ENCODE measurements at regions not wholly inside any gene's neighbourhood (a gene's known extent, or its start where the extent isn't known, plus 50 kb on each side); places are given as distances from the start of the nearest gene placed in this dataset.

DNA sequence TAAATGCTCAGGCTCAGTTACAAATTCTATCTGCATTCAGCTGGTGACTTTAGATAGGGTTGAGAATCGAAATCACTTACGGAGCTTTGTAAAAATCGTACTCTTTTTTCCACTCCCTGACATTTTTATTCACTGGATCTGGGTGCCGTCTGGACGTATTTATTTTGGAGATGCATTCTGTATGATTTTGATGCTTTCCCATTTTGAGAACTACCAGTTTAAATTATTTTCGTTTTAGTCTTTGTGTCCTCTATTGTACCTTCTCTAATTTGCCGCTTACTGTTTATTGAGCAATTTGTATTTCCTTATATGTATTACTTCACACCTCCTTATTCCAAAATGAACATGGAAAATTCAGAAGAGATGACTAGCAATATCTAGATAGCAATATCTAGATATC, 96.2 kb downstream of the FASLG start:
- no peak overlapping the region for H3K9ac ChIP-seq (ENCODE audit: low read length)
- no TSS peak for BruUV-seq (replicated peaks)
- no peaks in the 10 kb centered on the region for H3K79me2 ChIP-seq (ENCODE audit: insufficient read depth, low read length)
- RAD21 ChIA-PET (ENCODE audit: low non-redundant PET in 1 of 2, low total read pairs in 2 of 2, uncharacterized antibody in 2 of 2, unreplicated experiment in 2 of 2): no interaction called here
- H3K4me3 ChIP-seq (replicated peaks in 1 of 2; ENCODE audit: low read depth in 1 of 2, low read length in 2 of 2): no peak overlapping the region
- no peaks in the 10 kb centered on the region for H3K36me3 ChIP-seq (ENCODE audit: control insufficient read depth in 1 of 2, insufficient read depth in 2 of 2, low read length in 2 of 2)
- no peaks in the 10 kb centered on the region for H3K9me2 ChIP-seq (ENCODE audit: insufficient read depth)
- H2AFZ ChIP-seq (ENCODE audit: low read depth, low read length, poor library complexity, severe bottlenecking): no peak overlapping the region
- no peak overlapping the region for H3K4me2 ChIP-seq (ENCODE audit: low read length)
- H4K20me1 ChIP-seq (ENCODE audit: insufficient read depth): no peaks in the 10 kb centered on the region
- no peak for ATAC-seq
- CTCF ChIA-PET: no interaction called here
- TF ChIP-seq FOSL1 (IDR thresholded peaks at IDR 0.05; ENCODE audit: low read depth) (no peak), SP1 (IDR thresholded peaks at IDR 0.05; ENCODE audit: low read depth) (no peak), CEBPB (IDR thresholded peaks at IDR 0.05; ENCODE audit: low read depth) (no peak), ELF1 (IDR thresholded peaks at IDR 0.05; ENCODE audit: borderline replicate concordance, low read depth) (no peak), CBX3 (IDR thresholded peaks at IDR 0.05; ENCODE audit: low read depth) (no peak), EZH2 (IDR thresholded peaks at IDR 0.05) (no peak), SIN3A (IDR thresholded peaks at IDR 0.05; ENCODE audit: low read depth) (no peak), POLR2AphosphoS5 (IDR thresholded peaks at IDR 0.05; ENCODE audit: low read depth, low read length) (no peak), ZFX (IDR thresholded peaks at IDR 0.05) (no peak), JUND (IDR thresholded peaks at IDR 0.05) (no peak)
- TF ChIP-seq, protein P1, sequence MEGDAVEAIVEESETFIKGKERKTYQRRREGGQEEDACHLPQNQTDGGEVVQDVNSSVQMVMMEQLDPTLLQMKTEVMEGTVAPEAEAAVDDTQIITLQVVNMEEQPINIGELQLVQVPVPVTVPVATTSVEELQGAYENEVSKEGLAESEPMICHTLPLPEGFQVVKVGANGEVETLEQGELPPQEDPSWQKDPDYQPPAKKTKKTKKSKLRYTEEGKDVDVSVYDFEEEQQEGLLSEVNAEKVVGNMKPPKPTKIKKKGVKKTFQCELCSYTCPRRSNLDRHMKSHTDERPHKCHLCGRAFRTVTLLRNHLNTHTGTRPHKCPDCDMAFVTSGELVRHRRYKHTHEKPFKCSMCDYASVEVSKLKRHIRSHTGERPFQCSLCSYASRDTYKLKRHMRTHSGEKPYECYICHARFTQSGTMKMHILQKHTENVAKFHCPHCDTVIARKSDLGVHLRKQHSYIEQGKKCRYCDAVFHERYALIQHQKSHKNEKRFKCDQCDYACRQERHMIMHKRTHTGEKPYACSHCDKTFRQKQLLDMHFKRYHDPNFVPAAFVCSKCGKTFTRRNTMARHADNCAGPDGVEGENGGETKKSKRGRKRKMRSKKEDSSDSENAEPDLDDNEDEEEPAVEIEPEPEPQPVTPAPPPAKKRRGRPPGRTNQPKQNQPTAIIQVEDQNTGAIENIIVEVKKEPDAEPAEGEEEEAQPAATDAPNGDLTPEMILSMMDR (IDR thresholded peaks at IDR 0.05 in 2 of 3, conservative IDR thresholded peaks at IDR 0.05 in 1 of 3; ENCODE audit: borderline replicate concordance in 1 of 3, insufficient read depth in 1 of 3, low read depth in 2 of 3, low read length in 2 of 3): no peak
- TF ChIP-seq, protein P2, sequence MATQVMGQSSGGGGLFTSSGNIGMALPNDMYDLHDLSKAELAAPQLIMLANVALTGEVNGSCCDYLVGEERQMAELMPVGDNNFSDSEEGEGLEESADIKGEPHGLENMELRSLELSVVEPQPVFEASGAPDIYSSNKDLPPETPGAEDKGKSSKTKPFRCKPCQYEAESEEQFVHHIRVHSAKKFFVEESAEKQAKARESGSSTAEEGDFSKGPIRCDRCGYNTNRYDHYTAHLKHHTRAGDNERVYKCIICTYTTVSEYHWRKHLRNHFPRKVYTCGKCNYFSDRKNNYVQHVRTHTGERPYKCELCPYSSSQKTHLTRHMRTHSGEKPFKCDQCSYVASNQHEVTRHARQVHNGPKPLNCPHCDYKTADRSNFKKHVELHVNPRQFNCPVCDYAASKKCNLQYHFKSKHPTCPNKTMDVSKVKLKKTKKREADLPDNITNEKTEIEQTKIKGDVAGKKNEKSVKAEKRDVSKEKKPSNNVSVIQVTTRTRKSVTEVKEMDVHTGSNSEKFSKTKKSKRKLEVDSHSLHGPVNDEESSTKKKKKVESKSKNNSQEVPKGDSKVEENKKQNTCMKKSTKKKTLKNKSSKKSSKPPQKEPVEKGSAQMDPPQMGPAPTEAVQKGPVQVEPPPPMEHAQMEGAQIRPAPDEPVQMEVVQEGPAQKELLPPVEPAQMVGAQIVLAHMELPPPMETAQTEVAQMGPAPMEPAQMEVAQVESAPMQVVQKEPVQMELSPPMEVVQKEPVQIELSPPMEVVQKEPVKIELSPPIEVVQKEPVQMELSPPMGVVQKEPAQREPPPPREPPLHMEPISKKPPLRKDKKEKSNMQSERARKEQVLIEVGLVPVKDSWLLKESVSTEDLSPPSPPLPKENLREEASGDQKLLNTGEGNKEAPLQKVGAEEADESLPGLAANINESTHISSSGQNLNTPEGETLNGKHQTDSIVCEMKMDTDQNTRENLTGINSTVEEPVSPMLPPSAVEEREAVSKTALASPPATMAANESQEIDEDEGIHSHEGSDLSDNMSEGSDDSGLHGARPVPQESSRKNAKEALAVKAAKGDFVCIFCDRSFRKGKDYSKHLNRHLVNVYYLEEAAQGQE (IDR thresholded peaks at IDR 0.05; ENCODE audit: low read depth): no peak
- TF ChIP-seq, protein P3, sequence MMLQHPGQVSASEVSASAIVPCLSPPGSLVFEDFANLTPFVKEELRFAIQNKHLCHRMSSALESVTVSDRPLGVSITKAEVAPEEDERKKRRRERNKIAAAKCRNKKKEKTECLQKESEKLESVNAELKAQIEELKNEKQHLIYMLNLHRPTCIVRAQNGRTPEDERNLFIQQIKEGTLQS (IDR thresholded peaks at IDR 0.05): no peak
- no peaks in the 10 kb centered on the region for H3K27me3 ChIP-seq (ENCODE audit: insufficient read depth, low read length)
- no peak for DNase-seq (ENCODE audit: low read depth, low spot score)
- intact Hi-C loops (cut with micrococcal nuclease): no loop called here
- H3K9me3 ChIP-seq (ENCODE audit: control insufficient read depth in 1 of 2, insufficient read depth in 1 of 2, low read depth in 1 of 2, low read length in 2 of 2): no peaks in the 10 kb centered on the region
- H3K27ac ChIP-seq (ENCODE audit: low read depth, low read length): no peak overlapping the region
- H3K4me1 ChIP-seq (ENCODE audit: control insufficient read depth in 1 of 2, insufficient read depth in 2 of 2, low read length in 2 of 2): no peaks in the 10 kb centered on the region
- POLR2A ChIA-PET: no interaction called here
